ENCODE measurements at regions not wholly inside any gene's neighbourhood (a gene's known extent, or its start where the extent isn't known, plus 50 kb on each side); places are given as distances from the start of the nearest gene placed in this dataset.

DNA sequence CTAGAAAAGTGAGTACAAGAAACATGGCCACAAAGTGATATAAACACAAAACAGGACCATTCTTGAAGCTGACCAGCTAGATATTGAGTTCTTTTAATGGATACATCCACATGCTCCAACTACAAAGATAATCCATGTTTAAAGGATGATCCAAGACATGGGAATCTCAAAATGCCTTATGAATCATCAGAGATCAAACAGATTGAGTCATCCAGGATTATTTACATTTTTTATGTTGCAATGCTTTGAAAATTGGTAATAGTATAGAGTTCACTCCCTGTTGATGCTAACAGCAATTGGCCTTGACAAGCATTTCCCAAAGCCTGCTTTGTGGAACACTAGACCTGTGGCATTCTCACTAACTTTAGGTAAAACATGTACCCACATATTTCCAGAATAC, 293.0 kb upstream of the TBX3 start:
- Histone ChIP-seq H3K79me2 (ENCODE audit: control insufficient read depth in 1 of 2, insufficient read depth in 2 of 2, low read length in 2 of 2) (no peaks in the 10 kb centered on the region), H2BK120ac (replicated peaks; ENCODE audit: low read depth, low read length) (no peak overlapping the region), H2AFZ (ENCODE audit: low read length) (no peak overlapping the region), H3K4me1 (replicated peaks in 1 of 4; ENCODE audit: control insufficient read depth in 3 of 4, insufficient read depth in 4 of 4, low read length in 3 of 4) (no peaks in the 10 kb centered on the region), H2BK12ac (ENCODE audit: low read depth, low read length) (no peak overlapping the region), H4K5ac (ENCODE audit: insufficient read length, low read depth, low read length) (no peak overlapping the region), H2BK15ac (ENCODE audit: low read length) (no peak overlapping the region), H3K4ac (replicated peaks; ENCODE audit: insufficient read length, low read depth, low read length) (no peak overlapping the region), H4K8ac (ENCODE audit: extremely low read depth, insufficient read depth, low read length) (no peak overlapping the region), H4K20me1 (replicated peaks in 1 of 2; ENCODE audit: control insufficient read depth in 1 of 2, insufficient read depth in 2 of 2, low read length in 2 of 2) (no peaks in the 10 kb centered on the region), H4K91ac (replicated peaks; ENCODE audit: insufficient read length, low read length) (no peak overlapping the region), H3K79me1 (ENCODE audit: low read depth, low read length) (no peaks in the 10 kb centered on the region), H3K9ac (replicated peaks in 1 of 4; ENCODE audit: extremely low read depth in 1 of 4, low read depth in 3 of 4, low read length in 3 of 4) (no peak overlapping the region), H3K4me2 (ENCODE audit: insufficient read depth in 1 of 2, low read depth in 2 of 2, low read length in 2 of 2) (no peak overlapping the region), H2BK5ac (ENCODE audit: low read depth, low read length) (no peak overlapping the region), H2BK20ac (ENCODE audit: low read length) (no peak overlapping the region), H3K27me3 (replicated peaks in 1 of 4; ENCODE audit: control insufficient read depth in 3 of 4, extremely low read depth in 1 of 4, insufficient read depth in 3 of 4, low read length in 3 of 4) (no peaks in the 10 kb centered on the region), H3K14ac (ENCODE audit: insufficient read length) (no peak overlapping the region), H3K36me3 (ENCODE audit: control insufficient read depth in 2 of 4, insufficient read depth in 4 of 4, low read length in 3 of 4) (no peaks in the 10 kb centered on the region), H3K18ac (ENCODE audit: extremely low read depth, low read length) (no peak overlapping the region), H3K27ac (ENCODE audit: low read depth, low read length) (no peak overlapping the region), H2AK5ac (ENCODE audit: low read depth, low read length) (no peak overlapping the region), H3K4me3 (ENCODE audit: extremely low read depth in 1 of 4, insufficient read depth in 2 of 4, low read depth in 3 of 4, low read length in 4 of 4) (no peak overlapping the region), H3K23me2 (ENCODE audit: low read depth, low read length) (no peaks in the 10 kb centered on the region), H3K56ac (replicated peaks; ENCODE audit: insufficient read length, low read depth, low read length) (no peak overlapping the region), H3K23ac (ENCODE audit: insufficient read length) (no peak overlapping the region), H3K9me3 (ENCODE audit: insufficient read depth in 2 of 2, low read depth in 1 of 2, low read length in 1 of 2) (no peaks in the 10 kb centered on the region; a peak in 1 of 4 replicates)
- TF ChIP-seq CREB1 (IDR thresholded peaks at IDR 0.05) (no peak), NRF1 (IDR thresholded peaks at IDR 0.05; ENCODE audit: low read depth, low read length) (no peak), POLR2A (IDR thresholded peaks at IDR 0.05; ENCODE audit: control extremely low read depth in 1 of 2, low read depth in 2 of 2, low read length in 2 of 2) (no peak), HDAC2 (IDR thresholded peaks at IDR 0.05; ENCODE audit: borderline replicate concordance in 1 of 2, low read depth in 2 of 2, low read length in 2 of 2) (no peak), USF2 (IDR thresholded peaks at IDR 0.05; ENCODE audit: low read length) (no peak), GABPA (IDR thresholded peaks at IDR 0.05; ENCODE audit: borderline replicate concordance, insufficient read depth, low read length) (no peak), TBP (IDR thresholded peaks at IDR 0.05; ENCODE audit: low read depth, low read length) (no peak), GTF2F1 (IDR thresholded peaks at IDR 0.05; ENCODE audit: borderline replicate concordance, low read depth, low read length) (no peak), MAX (IDR thresholded peaks at IDR 0.05) (no peak), NANOG (IDR thresholded peaks at IDR 0.05; ENCODE audit: insufficient read depth, low read depth, low read length, poor library complexity, severe bottlenecking) (no peak), KDM4A (IDR thresholded peaks at IDR 0.05; ENCODE audit: low read depth, low read length, severe bottlenecking) (no peak), BACH1 (IDR thresholded peaks at IDR 0.05; ENCODE audit: low read length) (no peak), TAF7 (optimal IDR thresholded peaks at IDR 0.05; ENCODE audit: borderline replicate concordance, low read depth, low read length) (no peak), CTBP2 (IDR thresholded peaks at IDR 0.05; ENCODE audit: borderline replicate concordance, insufficient read depth, insufficient read length, low read length) (no peak)
- ChIA-PET CTCF (ENCODE audit: partially characterized antibody) (no interaction called here), POLR2A (ENCODE audit: partially characterized antibody) (no interaction called here)
- FAIRE-seq = no peak
- no peak for DNase-seq (ENCODE audit: low read depth in 1 of 2, low spot score in 2 of 2)

Measured in H1 (cell line).